ENCODE measurements at regions not wholly inside any gene's neighbourhood (a gene's known extent, or its start where the extent isn't known, plus 50 kb on each side); places are given as distances from the start of the nearest gene placed in this dataset.

DNA sequence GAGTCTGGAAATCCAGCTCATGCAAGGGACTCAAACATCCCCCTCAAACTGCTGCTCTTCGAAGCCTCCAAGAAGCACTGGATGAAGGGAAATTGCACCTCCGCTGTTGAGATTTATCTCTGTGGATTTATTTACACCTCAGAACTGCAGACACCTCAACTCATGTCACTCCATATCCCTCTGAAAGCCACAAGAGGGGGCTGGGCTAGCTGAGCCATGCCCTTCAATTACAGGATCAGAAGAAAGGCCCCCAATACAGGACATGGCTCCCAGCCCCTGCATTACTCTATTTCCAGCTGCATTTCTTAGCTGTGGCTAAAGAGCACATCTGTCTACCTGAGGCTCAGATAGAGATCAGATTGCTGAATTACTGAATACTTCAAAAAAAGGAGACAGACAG is 103.1 kb upstream of the DYNLRB2 start:
- TF ChIP-seq ZC3H10 (CRISPR knock-in tag; IDR thresholded peaks at IDR 0.05), result no peak
- TF ChIP-seq, protein P1, sequence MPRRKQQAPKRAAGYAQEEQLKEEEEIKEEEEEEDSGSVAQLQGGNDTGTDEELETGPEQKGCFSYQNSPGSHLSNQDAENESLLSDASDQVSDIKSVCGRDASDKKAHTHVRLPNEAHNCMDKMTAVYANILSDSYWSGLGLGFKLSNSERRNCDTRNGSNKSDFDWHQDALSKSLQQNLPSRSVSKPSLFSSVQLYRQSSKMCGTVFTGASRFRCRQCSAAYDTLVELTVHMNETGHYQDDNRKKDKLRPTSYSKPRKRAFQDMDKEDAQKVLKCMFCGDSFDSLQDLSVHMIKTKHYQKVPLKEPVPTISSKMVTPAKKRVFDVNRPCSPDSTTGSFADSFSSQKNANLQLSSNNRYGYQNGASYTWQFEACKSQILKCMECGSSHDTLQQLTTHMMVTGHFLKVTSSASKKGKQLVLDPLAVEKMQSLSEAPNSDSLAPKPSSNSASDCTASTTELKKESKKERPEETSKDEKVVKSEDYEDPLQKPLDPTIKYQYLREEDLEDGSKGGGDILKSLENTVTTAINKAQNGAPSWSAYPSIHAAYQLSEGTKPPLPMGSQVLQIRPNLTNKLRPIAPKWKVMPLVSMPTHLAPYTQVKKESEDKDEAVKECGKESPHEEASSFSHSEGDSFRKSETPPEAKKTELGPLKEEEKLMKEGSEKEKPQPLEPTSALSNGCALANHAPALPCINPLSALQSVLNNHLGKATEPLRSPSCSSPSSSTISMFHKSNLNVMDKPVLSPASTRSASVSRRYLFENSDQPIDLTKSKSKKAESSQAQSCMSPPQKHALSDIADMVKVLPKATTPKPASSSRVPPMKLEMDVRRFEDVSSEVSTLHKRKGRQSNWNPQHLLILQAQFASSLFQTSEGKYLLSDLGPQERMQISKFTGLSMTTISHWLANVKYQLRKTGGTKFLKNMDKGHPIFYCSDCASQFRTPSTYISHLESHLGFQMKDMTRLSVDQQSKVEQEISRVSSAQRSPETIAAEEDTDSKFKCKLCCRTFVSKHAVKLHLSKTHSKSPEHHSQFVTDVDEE (CRISPR knock-in tag; IDR thresholded peaks at IDR 0.05), result no peak
- no peak for TF ChIP-seq TOX (CRISPR knock-in tag; IDR thresholded peaks at IDR 0.05; ENCODE audit: borderline replicate concordance)
- no peak for TF ChIP-seq ARNTL (CRISPR knock-in tag; IDR thresholded peaks at IDR 0.05; ENCODE audit: borderline replicate concordance, low read depth)
- TF ChIP-seq, protein P2, sequence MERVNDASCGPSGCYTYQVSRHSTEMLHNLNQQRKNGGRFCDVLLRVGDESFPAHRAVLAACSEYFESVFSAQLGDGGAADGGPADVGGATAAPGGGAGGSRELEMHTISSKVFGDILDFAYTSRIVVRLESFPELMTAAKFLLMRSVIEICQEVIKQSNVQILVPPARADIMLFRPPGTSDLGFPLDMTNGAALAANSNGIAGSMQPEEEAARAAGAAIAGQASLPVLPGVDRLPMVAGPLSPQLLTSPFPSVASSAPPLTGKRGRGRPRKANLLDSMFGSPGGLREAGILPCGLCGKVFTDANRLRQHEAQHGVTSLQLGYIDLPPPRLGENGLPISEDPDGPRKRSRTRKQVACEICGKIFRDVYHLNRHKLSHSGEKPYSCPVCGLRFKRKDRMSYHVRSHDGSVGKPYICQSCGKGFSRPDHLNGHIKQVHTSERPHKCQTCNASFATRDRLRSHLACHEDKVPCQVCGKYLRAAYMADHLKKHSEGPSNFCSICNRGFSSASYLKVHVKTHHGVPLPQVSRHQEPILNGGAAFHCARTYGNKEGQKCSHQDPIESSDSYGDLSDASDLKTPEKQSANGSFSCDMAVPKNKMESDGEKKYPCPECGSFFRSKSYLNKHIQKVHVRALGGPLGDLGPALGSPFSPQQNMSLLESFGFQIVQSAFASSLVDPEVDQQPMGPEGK (CRISPR knock-in tag; IDR thresholded peaks at IDR 0.05; ENCODE audit: borderline replicate concordance), result no peak
- no peak for TF ChIP-seq ZFP30 (CRISPR knock-in tag; IDR thresholded peaks at IDR 0.05)
- TF ChIP-seq ZFP3 (CRISPR knock-in tag; IDR thresholded peaks at IDR 0.05), result no peak
- TF ChIP-seq, protein P3, sequence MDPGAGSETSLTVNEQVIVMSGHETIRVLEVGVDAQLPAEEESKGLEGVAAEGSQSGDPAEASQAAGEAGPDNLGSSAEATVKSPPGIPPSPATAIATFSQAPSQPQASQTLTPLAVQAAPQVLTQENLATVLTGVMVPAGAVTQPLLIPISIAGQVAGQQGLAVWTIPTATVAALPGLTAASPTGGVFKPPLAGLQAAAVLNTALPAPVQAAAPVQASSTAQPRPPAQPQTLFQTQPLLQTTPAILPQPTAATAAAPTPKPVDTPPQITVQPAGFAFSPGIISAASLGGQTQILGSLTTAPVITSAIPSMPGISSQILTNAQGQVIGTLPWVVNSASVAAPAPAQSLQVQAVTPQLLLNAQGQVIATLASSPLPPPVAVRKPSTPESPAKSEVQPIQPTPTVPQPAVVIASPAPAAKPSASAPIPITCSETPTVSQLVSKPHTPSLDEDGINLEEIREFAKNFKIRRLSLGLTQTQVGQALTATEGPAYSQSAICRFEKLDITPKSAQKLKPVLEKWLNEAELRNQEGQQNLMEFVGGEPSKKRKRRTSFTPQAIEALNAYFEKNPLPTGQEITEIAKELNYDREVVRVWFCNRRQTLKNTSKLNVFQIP (CRISPR knock-in tag; IDR thresholded peaks at IDR 0.05; ENCODE audit: borderline replicate concordance, low read depth), result no peak
- no peak for TF ChIP-seq BACH2 (CRISPR knock-in tag; IDR thresholded peaks at IDR 0.05; ENCODE audit: borderline replicate concordance)
- no peak for TF ChIP-seq TCF4 (CRISPR knock-in tag; IDR thresholded peaks at IDR 0.05; ENCODE audit: borderline replicate concordance)
- no peak for TF ChIP-seq RARB (CRISPR knock-in tag; IDR thresholded peaks at IDR 0.05)
- no peak for TF ChIP-seq ZNF8 (CRISPR knock-in tag; IDR thresholded peaks at IDR 0.05)
- no peak for TF ChIP-seq OSR1 (CRISPR knock-in tag; IDR thresholded peaks at IDR 0.05)
